Endodermal cell (in vitro differentiated cells): ENCODE measurements at regions not wholly inside any gene's neighbourhood (a gene's known extent, or its start where the extent isn't known, plus 50 kb on each side); places are given as distances from the start of the nearest gene placed in this dataset.

Experiments
- DNase-seq: peaks from one replicate; pipeline ENCODE4 v3.0.0-alpha.2; 2017
- H3K27ac ChIP-seq: 2 replicates; pipeline ENCODE4 v1.5.1; 2013; ENCODE audit warnings: mild to moderate bottlenecking, low read depth, low read length, moderate library complexity
- H3K27me3 ChIP-seq: 2 replicates; pipeline ENCODE4 v1.6.1; 2013; ENCODE audit warnings: mild to moderate bottlenecking, low read length, moderate library complexity; ENCODE audit not compliant: insufficient read depth, control insufficient read depth, poor library complexity, severe bottlenecking
- H3K36me3 ChIP-seq: 2 replicates; pipeline ENCODE4 v1.7.0; 2013; ENCODE audit warnings: mild to moderate bottlenecking, low read length, moderate library complexity; ENCODE audit not compliant: control insufficient read depth, insufficient read depth
- H3K4me1 ChIP-seq: one replicate; pipeline ENCODE4 v1.7.0; 2013; ENCODE audit warnings: low read length; ENCODE audit not compliant: control insufficient read depth, insufficient read depth
- H3K4me3 ChIP-seq: 2 replicates; pipeline ENCODE4 v1.5.1; 2013; ENCODE audit warnings: mild to moderate bottlenecking, low read length, moderate library complexity
- H3K9ac ChIP-seq: 2 replicates; pipeline ENCODE4 v1.6.1; 2013; ENCODE audit warnings: mild to moderate bottlenecking, low read length, moderate library complexity; ENCODE audit not compliant: poor library complexity, severe bottlenecking; ENCODE audit errors: extremely low read depth
- H3K9me3 ChIP-seq: 2 replicates; pipeline ENCODE4 v1.6.1; 2013; ENCODE audit warnings: mild to moderate bottlenecking, low read length, moderate library complexity; ENCODE audit not compliant: control insufficient read depth
- H3K27ac Mint-ChIP-seq: 2 replicates; pipeline ENCODE4 v1.8.0; 2020; ENCODE audit warnings: mixed read lengths
- H3K27me3 Mint-ChIP-seq: 2 replicates; pipeline ENCODE4 v1.8.0; 2021; ENCODE audit warnings: mild to moderate bottlenecking, mixed read lengths; ENCODE audit not compliant: insufficient read depth
- H3K36me3 Mint-ChIP-seq: 2 replicates; pipeline ENCODE4 v1.8.0; 2020; ENCODE audit warnings: low read depth, mixed read lengths
- H3K4me1 Mint-ChIP-seq: 2 replicates; pipeline ENCODE4 v1.8.0; 2020; ENCODE audit warnings: mixed read lengths
- H3K4me3 Mint-ChIP-seq: 2 replicates; pipeline ENCODE4 v1.8.0; 2020; ENCODE audit warnings: mild to moderate bottlenecking, moderate library complexity, mixed read lengths
- H3K9me3 Mint-ChIP-seq: 2 replicates; pipeline ENCODE4 v1.8.0; 2020; ENCODE audit warnings: mild to moderate bottlenecking, mixed read lengths
- CTCF ChIP-seq: fragments of 200-600 bp; sonication (generic); conservative IDR thresholded peaks from 2 replicates; pipeline ENCODE4 v1.5.0; 2021; ENCODE audit warnings: antibody characterized with exemption, mild to moderate bottlenecking
- WGBS, 2 experiments: methylation state at CpG; one replicate each; pipeline versions ENCODE4 v1.1.5 to v1.1.7; 2013; ENCODE audit warnings: missing lambda C conversion rate in 2 of 2, mixed read lengths in 1 of 2; ENCODE audit not compliant: insufficient coverage in 1 of 2, insufficient read length in 1 of 2; 5-methylcytosine and 5-hydroxymethylcytosine counted together

- WGBS, 2 experiments, result 33% methylated on average over 2 of the region's 2 CpGs; no CpG with 5 or more reads in 1 of the 2 experiments
- no peak overlapping the region for H3K27ac ChIP-seq
- H3K4me1 Mint-ChIP-seq, result peaks cover 1% of the 10 kb centered on the region
- no peaks in the 10 kb centered on the region for H3K36me3 ChIP-seq
- H3K27me3 Mint-ChIP-seq, result no peaks in the 10 kb centered on the region
- no peaks in the 10 kb centered on the region for H3K9me3 Mint-ChIP-seq
- H3K27ac Mint-ChIP-seq, result no peak overlapping the region
- no peak overlapping the region for H3K9ac ChIP-seq
- H3K4me3 ChIP-seq, result no peak overlapping the region
- DNase-seq, result no peak
- H3K27me3 ChIP-seq, result no peaks in the 10 kb centered on the region
- peaks cover 61% of the 10 kb centered on the region for H3K9me3 ChIP-seq
- H3K4me1 ChIP-seq, result no peaks in the 10 kb centered on the region
- H3K36me3 Mint-ChIP-seq, result no peaks in the 10 kb centered on the region
- no peak overlapping the region for H3K4me3 Mint-ChIP-seq
- TF ChIP-seq CTCF, result no peak
Observed at GRCh38 chr2:13768274-13768673, 864.2 kb upstream of the LRATD1 start.

- Histone ChIP-seq H3K27ac (no peak overlapping the region), H3K4me1 (no peaks in the 10 kb centered on the region), H3K27me3 (no peaks in the 10 kb centered on the region), H3K9me3 (peaks cover 68% of the 10 kb centered on the region), H3K4me3 (no peak overlapping the region), H3K36me3 (no peaks in the 10 kb centered on the region), H3K9ac (no peak overlapping the region)
- Mint-ChIP-seq H3K4me3 (no peak overlapping the region), H3K4me1 (peaks cover 3% of the 10 kb centered on the region), H3K27ac (no peak overlapping the region), H3K9me3 (no peaks in the 10 kb centered on the region), H3K36me3 (no peaks in the 10 kb centered on the region), H3K27me3 (no peaks in the 10 kb centered on the region)
- DNase-seq, result no peak
- 29 to 49% methylated on average over 1 to 2 of the region's 2 CpGs for WGBS, 2 experiments
- no peak for TF ChIP-seq CTCF
Observed at GRCh38 chr2:13770279-13770678, 862.2 kb upstream of the LRATD1 start.

GRCh38 chr2:13779996-13780395 is 852.5 kb upstream of the LRATD1 start:
- no peak for TF ChIP-seq CTCF
- H3K4me3 ChIP-seq, result no peak overlapping the region
- Mint-ChIP-seq H3K36me3 (no peaks in the 10 kb centered on the region), H3K4me3 (no peak overlapping the region), H3K27me3 (no peaks in the 10 kb centered on the region), H3K9me3 (peaks cover 2% of the 10 kb centered on the region), H3K27ac (no peak overlapping the region), H3K4me1 (no peaks in the 10 kb centered on the region)
- no peak overlapping the region for H3K9ac ChIP-seq
- no peaks in the 10 kb centered on the region for H3K27me3 ChIP-seq
- no peaks in the 10 kb centered on the region for H3K4me1 ChIP-seq
- H3K27ac ChIP-seq, result no peak overlapping the region
- no peaks in the 10 kb centered on the region for H3K36me3 ChIP-seq
- peaks cover 56% of the 10 kb centered on the region for H3K9me3 ChIP-seq
- 71% methylated on average over 1 of the region's 1 CpG; no CpG with 5 or more reads in 1 of the 2 experiments for WGBS, 2 experiments
- no peak for DNase-seq
